Tibial nerve (tissue), 3 donors: ENCODE measurements at regions not wholly inside any gene's neighbourhood (a gene's known extent, or its start where the extent isn't known, plus 50 kb on each side); places are given as distances from the start of the nearest gene placed in this dataset.

Experiments used
- POLR2A ChIP-seq, 2 donors: fragments of 450-650 bp; IDR thresholded peaks; one replicate each; pipeline ENCODE4 v1.6.1; 2017; ENCODE audit warnings: antibody characterized with exemption in 2 of 2, mild to moderate bottlenecking in 2 of 2, moderate library complexity in 2 of 2
- TF ChIP-seq, protein P1 (sequence below), 5 experiments: fragments of 200-600 bp in 3 of 5; fragments of 450-650 bp in 2 of 5; sonication (generic) in 3 of 5; IDR thresholded peaks; one replicate each; pipeline ENCODE4 v1.5.1; 2016 to 2019; ENCODE audit warnings: antibody characterized with exemption in 5 of 5, mild to moderate bottlenecking in 3 of 5, moderate library complexity in 2 of 5

GRCh38 chr11:128174465-128175291 lies 412.7 kb downstream of the ETS1 start:
- TF ChIP-seq, protein P1, sequence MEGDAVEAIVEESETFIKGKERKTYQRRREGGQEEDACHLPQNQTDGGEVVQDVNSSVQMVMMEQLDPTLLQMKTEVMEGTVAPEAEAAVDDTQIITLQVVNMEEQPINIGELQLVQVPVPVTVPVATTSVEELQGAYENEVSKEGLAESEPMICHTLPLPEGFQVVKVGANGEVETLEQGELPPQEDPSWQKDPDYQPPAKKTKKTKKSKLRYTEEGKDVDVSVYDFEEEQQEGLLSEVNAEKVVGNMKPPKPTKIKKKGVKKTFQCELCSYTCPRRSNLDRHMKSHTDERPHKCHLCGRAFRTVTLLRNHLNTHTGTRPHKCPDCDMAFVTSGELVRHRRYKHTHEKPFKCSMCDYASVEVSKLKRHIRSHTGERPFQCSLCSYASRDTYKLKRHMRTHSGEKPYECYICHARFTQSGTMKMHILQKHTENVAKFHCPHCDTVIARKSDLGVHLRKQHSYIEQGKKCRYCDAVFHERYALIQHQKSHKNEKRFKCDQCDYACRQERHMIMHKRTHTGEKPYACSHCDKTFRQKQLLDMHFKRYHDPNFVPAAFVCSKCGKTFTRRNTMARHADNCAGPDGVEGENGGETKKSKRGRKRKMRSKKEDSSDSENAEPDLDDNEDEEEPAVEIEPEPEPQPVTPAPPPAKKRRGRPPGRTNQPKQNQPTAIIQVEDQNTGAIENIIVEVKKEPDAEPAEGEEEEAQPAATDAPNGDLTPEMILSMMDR (IDR thresholded peaks at IDR 0.05): no peak
- no peak for TF ChIP-seq POLR2A (IDR thresholded peaks at IDR 0.05)
